ENCODE measurements at regions not wholly inside any gene's neighbourhood (a gene's known extent, or its start where the extent isn't known, plus 50 kb on each side); places are given as distances from the start of the nearest gene placed in this dataset.

DNA sequence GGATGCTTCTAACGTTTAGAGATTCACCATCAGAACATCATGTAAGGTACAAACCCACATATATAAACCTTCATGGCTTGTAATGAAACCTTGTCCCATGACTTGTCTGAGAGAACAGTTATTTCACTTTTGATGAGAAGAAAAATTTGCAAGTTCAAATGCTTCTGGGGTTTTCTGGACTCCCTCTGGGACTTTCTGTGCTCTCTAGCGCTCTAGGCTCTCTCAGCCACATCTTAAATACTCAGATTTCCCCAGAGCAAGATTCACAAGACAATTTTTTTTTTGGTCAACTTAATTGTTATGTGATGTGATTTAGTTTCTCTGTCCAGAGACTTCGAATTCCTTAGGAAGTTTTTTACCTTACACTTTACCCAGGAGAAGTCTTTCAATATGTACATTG is 282.8 kb upstream of the EDNRB start:
- no peaks in the 10 kb centered on the region for H3K9me3 ChIP-seq
- no peak overlapping the region for H3K4me3 ChIP-seq
- ATAC-seq: no peak
- H3K4me1 ChIP-seq: no peaks in the 10 kb centered on the region
- no peaks in the 10 kb centered on the region for H3K36me3 ChIP-seq
- H3K27ac ChIP-seq: no peak overlapping the region
- 77 to 81% methylated on average over 3 of the region's 3 CpGs for WGBS, 2 donors (ENCODE audit: low coverage in 1 of 2)
- TF ChIP-seq EP300 (IDR thresholded peaks at IDR 0.05) (no peak), POLR2AphosphoS5 (IDR thresholded peaks at IDR 0.05) (no peak), POLR2A (IDR thresholded peaks at IDR 0.05) (no peak)
- TF ChIP-seq, protein P1, sequence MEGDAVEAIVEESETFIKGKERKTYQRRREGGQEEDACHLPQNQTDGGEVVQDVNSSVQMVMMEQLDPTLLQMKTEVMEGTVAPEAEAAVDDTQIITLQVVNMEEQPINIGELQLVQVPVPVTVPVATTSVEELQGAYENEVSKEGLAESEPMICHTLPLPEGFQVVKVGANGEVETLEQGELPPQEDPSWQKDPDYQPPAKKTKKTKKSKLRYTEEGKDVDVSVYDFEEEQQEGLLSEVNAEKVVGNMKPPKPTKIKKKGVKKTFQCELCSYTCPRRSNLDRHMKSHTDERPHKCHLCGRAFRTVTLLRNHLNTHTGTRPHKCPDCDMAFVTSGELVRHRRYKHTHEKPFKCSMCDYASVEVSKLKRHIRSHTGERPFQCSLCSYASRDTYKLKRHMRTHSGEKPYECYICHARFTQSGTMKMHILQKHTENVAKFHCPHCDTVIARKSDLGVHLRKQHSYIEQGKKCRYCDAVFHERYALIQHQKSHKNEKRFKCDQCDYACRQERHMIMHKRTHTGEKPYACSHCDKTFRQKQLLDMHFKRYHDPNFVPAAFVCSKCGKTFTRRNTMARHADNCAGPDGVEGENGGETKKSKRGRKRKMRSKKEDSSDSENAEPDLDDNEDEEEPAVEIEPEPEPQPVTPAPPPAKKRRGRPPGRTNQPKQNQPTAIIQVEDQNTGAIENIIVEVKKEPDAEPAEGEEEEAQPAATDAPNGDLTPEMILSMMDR (IDR thresholded peaks at IDR 0.05): no peak
- H3K27me3 ChIP-seq: no peaks in the 10 kb centered on the region

DNA sequence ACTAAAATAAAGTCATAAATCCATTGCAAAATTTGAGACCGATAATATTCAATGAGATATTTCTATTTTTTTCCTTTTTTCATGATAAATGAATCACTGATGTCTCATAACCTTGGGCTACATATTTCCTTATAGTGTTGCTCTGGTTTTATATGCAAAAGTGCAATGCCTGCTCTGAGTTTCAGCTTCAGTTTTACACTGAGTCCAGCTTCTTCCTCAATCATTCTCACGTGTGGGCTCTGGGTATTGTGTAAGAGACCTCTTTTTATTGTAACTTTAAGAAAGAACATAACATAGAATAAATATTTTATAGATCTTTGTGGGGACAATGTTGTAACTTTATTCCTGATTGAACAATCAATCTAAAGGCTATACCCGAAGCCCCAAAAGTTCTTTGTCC is 280.2 kb upstream of the EDNRB start:
- H3K4me1 ChIP-seq: no peaks in the 10 kb centered on the region
- H3K27ac ChIP-seq: no peak overlapping the region
- no peaks in the 10 kb centered on the region for H3K27me3 ChIP-seq
- TF ChIP-seq EP300 (IDR thresholded peaks at IDR 0.05): no peak
- TF ChIP-seq, protein P1 (IDR thresholded peaks at IDR 0.05): no peak
- TF ChIP-seq POLR2AphosphoS5 (IDR thresholded peaks at IDR 0.05): no peak
- TF ChIP-seq POLR2A (IDR thresholded peaks at IDR 0.05): no peak
- 74 to 83% methylated on average over 3 of the region's 3 CpGs for WGBS, 2 donors (ENCODE audit: low coverage in 1 of 2)
- no peaks in the 10 kb centered on the region for H3K36me3 ChIP-seq
- no peaks in the 10 kb centered on the region for H3K9me3 ChIP-seq
- H3K4me3 ChIP-seq: no peak overlapping the region
- ATAC-seq: no peak

GRCh38 chr13:78198419-78198818 is 279.8 kb upstream of the EDNRB start:
- Histone ChIP-seq H3K27ac (no peak overlapping the region), H3K27me3 (no peaks in the 10 kb centered on the region), H3K9me3 (no peaks in the 10 kb centered on the region), H3K36me3 (no peaks in the 10 kb centered on the region), H3K4me1 (no peaks in the 10 kb centered on the region), H3K4me3 (no peak overlapping the region)
- WGBS, 2 donors (ENCODE audit: low coverage in 1 of 2): 36 to 86% methylated on average over 1 of the region's 1 CpG
- ATAC-seq: no peak
- no peak for TF ChIP-seq POLR2AphosphoS5 (IDR thresholded peaks at IDR 0.05)
- TF ChIP-seq, protein P1 (IDR thresholded peaks at IDR 0.05): no peak
- no peak for TF ChIP-seq EP300 (IDR thresholded peaks at IDR 0.05)
- TF ChIP-seq POLR2A (IDR thresholded peaks at IDR 0.05): no peak

DNA sequence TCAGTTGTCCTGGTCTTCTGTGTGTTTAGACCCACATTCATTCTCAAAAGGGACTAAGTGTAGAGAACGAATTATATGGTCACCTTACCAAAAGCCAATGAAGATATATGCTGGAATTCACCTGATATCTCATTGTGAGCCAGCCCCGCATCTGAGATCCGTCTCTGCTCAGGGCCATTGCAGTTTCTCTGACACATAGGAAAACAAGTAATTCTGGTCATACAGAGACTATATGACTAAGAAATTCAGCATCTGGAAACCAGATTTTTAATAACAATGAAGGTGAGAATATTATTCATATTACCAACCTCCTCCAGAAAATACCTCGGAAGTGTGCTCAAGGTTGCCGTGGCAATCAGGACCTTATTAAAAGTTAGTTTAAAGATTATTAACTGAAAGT is 278.6 kb upstream of the EDNRB start:
- ATAC-seq: no peak

DNA sequence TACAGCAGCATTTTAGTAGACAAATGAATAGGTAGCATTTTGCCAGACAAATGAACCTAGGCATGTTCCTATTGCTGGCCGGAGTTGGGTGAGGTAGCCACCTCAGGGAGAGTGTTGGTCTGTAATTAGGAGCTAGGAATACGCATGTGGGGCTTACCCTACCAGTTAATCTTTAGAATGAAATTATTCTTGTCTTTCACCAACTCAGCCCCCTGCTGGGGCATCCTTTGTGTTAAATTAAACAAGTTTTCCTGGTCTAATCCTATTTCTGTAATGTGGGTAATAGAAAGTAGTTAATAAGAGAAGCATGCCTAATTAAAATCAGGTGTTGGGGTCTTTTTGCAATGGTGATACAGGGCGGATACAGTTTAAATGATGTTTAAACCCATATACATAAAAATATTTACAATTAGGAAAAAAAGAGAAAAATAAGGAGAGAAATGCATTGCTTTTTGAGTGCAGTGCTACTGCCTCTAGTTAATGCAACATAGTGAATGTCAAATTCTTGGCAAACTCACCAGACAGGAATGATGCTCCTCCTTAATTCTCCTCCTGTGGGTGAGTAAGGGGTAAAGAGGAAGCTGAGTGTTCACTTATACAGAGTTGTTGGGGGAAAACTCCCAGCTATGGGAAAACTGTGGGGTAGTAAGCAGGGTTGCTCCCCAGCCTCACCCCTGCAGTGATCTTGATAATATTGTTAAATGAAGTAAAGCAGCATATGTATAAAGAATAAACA is 276.4 kb upstream of the EDNRB start:
- no peak overlapping the region for H3K27ac ChIP-seq
- no peak for ATAC-seq
- H3K9me3 ChIP-seq: no peaks in the 10 kb centered on the region
- no peaks in the 10 kb centered on the region for H3K27me3 ChIP-seq
- WGBS, 2 donors (ENCODE audit: low coverage in 1 of 2): 78% methylated on average over 3 of the region's 3 CpGs
- H3K36me3 ChIP-seq: no peaks in the 10 kb centered on the region
- no peak for TF ChIP-seq POLR2AphosphoS5 (IDR thresholded peaks at IDR 0.05)
- TF ChIP-seq, protein P1 (IDR thresholded peaks at IDR 0.05): no peak
- no peak overlapping the region for H3K4me3 ChIP-seq
- no peaks in the 10 kb centered on the region for H3K4me1 ChIP-seq

More for the DNA sequence above, 278.6 kb upstream of the EDNRB start:
- Histone ChIP-seq H3K27ac (no peak overlapping the region), H3K4me3 (no peak overlapping the region), H3K4me1 (no peaks in the 10 kb centered on the region), H3K27me3 (no peaks in the 10 kb centered on the region), H3K36me3 (no peaks in the 10 kb centered on the region), H3K9me3 (no peaks in the 10 kb centered on the region)
- TF ChIP-seq POLR2AphosphoS5 (IDR thresholded peaks at IDR 0.05) (no peak), POLR2A (IDR thresholded peaks at IDR 0.05) (no peak)
- TF ChIP-seq, protein P1 (IDR thresholded peaks at IDR 0.05): no peak
- 76 to 85% methylated on average over 5 of the region's 5 CpGs for WGBS, 2 donors (ENCODE audit: low coverage in 1 of 2)

Measured in gastroesophageal sphincter (tissue), 4 donors.